NCI-H2227 treated with DMSO at 0.1 percent for 48 hours (cell line): ENCODE measurements at regions not wholly inside any gene's neighbourhood (a gene's known extent, or its start where the extent isn't known, plus 50 kb on each side); places are given as distances from the start of the nearest gene placed in this dataset.
"Not testable (repeated sequence)": the region's sequence is repeated elsewhere in the genome, so short reads cannot be mapped to it uniquely, and the experiment has no call there.

Experiments
- DNase-seq: peaks from one replicate; lab custom pipeline; 2025; lab: John Stamatoyannopoulos, UW

GRCh38 chr14:55846826-55847446, 266.9 kb downstream of the KTN1 start:
- DNase-seq, result no peak

GRCh38 chr14:55847766-55848165, 267.8 kb downstream of the KTN1 start:
- DNase-seq, result no peak

GRCh38 chr14:55848964-55849363, 269.0 kb downstream of the KTN1 start:
- DNase-seq, result no peak

- no peak for DNase-seq
These were observed 268.4 kb upstream of the PELI2 start for GRCh38 chr14:55849833-55850232.

GRCh38 chr14:55850825-55851241, 267.4 kb upstream of the PELI2 start:
- DNase-seq, result no peak

GRCh38 chr14:55851301-55851700, 266.9 kb upstream of the PELI2 start:
- DNase-seq, result no peak

GRCh38 chr14:55851961-55852360, 266.2 kb upstream of the PELI2 start:
- DNase-seq, result no peak

GRCh38 chr14:55855751-55856150, 262.5 kb upstream of the PELI2 start:
- no peak for DNase-seq

GRCh38 chr14:55858604-55859003, 259.6 kb upstream of the PELI2 start:
- DNase-seq, result no peak

GRCh38 chr14:55861561-55861960, 256.6 kb upstream of the PELI2 start:
- not testable (repeated sequence) for DNase-seq

GRCh38 chr14:55864890-55865655, 253.1 kb upstream of the PELI2 start:
- DNase-seq, result no peak

- no peak for DNase-seq
These were observed 250.9 kb upstream of the PELI2 start for GRCh38 chr14:55867311-55867710.

- no peak for DNase-seq
These were observed 250.5 kb upstream of the PELI2 start for GRCh38 chr14:55867719-55868118.

- DNase-seq, result no peak
These were observed 248.7 kb upstream of the PELI2 start for GRCh38 chr14:55869397-55870049.

- no peak for DNase-seq
These were observed 245.0 kb upstream of the PELI2 start for GRCh38 chr14:55873169-55873568.

- DNase-seq, result peak; percentile 7
These were observed 243.4 kb upstream of the PELI2 start for GRCh38 chr14:55874785-55875184.

- no peak for DNase-seq
These were observed 240.3 kb upstream of the PELI2 start for GRCh38 chr14:55877942-55878341.

- DNase-seq, result no peak
These were observed 236.5 kb upstream of the PELI2 start for GRCh38 chr14:55881577-55882241.

- DNase-seq, result no peak
These were observed 233.4 kb upstream of the PELI2 start for GRCh38 chr14:55884819-55885218.

GRCh38 chr14:55889124-55889523, 229.1 kb upstream of the PELI2 start:
- no peak for DNase-seq

- no peak for DNase-seq
These were observed 226.5 kb upstream of the PELI2 start for GRCh38 chr14:55891692-55892091.

GRCh38 chr14:55892906-55893305, 225.3 kb upstream of the PELI2 start:
- no peak for DNase-seq

GRCh38 chr14:55893705-55894104, 224.5 kb upstream of the PELI2 start:
- no peak for DNase-seq
